Neural cell (in vitro differentiated cells): ENCODE measurements at regions not wholly inside any gene's neighbourhood (a gene's known extent, or its start where the extent isn't known, plus 50 kb on each side); places are given as distances from the start of the nearest gene placed in this dataset.

Experiments
- H2AFZ ChIP-seq: fragments of 200-600, 300-800 bp; sonication (generic), shearing (Covaris generic); 2 replicates; pipeline ENCODE4 v1.6.0; 2014; ENCODE audit warnings: low read depth, mild to moderate bottlenecking, antibody characterized with exemption, low read length, moderate library complexity
- H3F3A ChIP-seq: fragments of 200-600 bp; shearing (Covaris generic); 2 replicates; pipeline ENCODE4 v1.6.1; 2016; ENCODE audit warnings: mild to moderate bottlenecking, moderate library complexity, mixed read lengths, antibody characterized with exemption, low read length; ENCODE audit not compliant: insufficient read depth, poor library complexity, severe bottlenecking
- H3K27ac ChIP-seq: fragments of 200-600, 300-800 bp; sonication (generic), shearing (Covaris generic); 2 replicates; pipeline ENCODE4 v1.5.1; 2014; ENCODE audit warnings: mild to moderate bottlenecking, low read length, moderate library complexity
- H3K27me3 ChIP-seq: fragments of 300-800, 200-600 bp; sonication (generic), shearing (Covaris generic); 2 replicates; pipeline ENCODE4 v1.6.0; 2014; ENCODE audit warnings: mild to moderate bottlenecking, low read depth, low read length, moderate library complexity; ENCODE audit not compliant: insufficient read depth
- H3K36me3 ChIP-seq: fragments of 300-800, 200-600 bp; sonication (generic), shearing (Covaris generic); 2 replicates; pipeline ENCODE4 v1.5.1; 2014; ENCODE audit warnings: mild to moderate bottlenecking, antibody characterized with exemption, low read length, moderate library complexity; ENCODE audit not compliant: insufficient read depth
- H3K4me2 ChIP-seq: fragments of 300-800, 200-600 bp; sonication (generic), shearing (Covaris generic); 2 replicates; pipeline ENCODE4 v1.6.0; 2014; ENCODE audit warnings: mild to moderate bottlenecking, low read length
- H3K4me3 ChIP-seq: fragments of 300-800, 200-600 bp; sonication (generic), shearing (Covaris generic); 2 replicates; pipeline ENCODE4 v1.5.1; 2014; ENCODE audit warnings: mild to moderate bottlenecking, low read length, moderate library complexity
- H3K79me2 ChIP-seq: fragments of 200-600 bp; shearing (Covaris generic); replicated peaks from 2 replicates; pipeline ENCODE4 v1.6.0; 2014; ENCODE audit warnings: mild to moderate bottlenecking, low read length, moderate library complexity; ENCODE audit not compliant: insufficient read depth
- H3K9ac ChIP-seq: fragments of 300-800, 200-600 bp; sonication (generic), shearing (Covaris generic); 2 replicates; pipeline ENCODE4 v1.6.1; 2016; ENCODE audit warnings: mild to moderate bottlenecking, low read length, mixed read lengths
- H3K9me2 ChIP-seq: fragments of 200-600 bp; shearing (Covaris generic); 2 replicates; pipeline ENCODE4 v1.6.1; 2016; ENCODE audit warnings: mild to moderate bottlenecking, low read length, mixed read lengths; ENCODE audit not compliant: insufficient read depth
- H3K9me3 ChIP-seq: fragments of 200-600, 300-800 bp; sonication (generic), shearing (Covaris generic); 2 replicates; pipeline ENCODE4 v1.6.1; 2016; ENCODE audit warnings: mild to moderate bottlenecking, mixed run types, low read length, moderate library complexity, mixed read lengths
- H4K20me1 ChIP-seq: fragments of 200-600 bp; shearing (Covaris generic); 2 replicates; pipeline ENCODE4 v1.6.1; 2016; ENCODE audit warnings: mild to moderate bottlenecking, mixed run types; ENCODE audit not compliant: insufficient read depth
- EP300 ChIP-seq: fragments of 450-650 bp; conservative IDR thresholded peaks from 2 replicates; pipeline ENCODE4 v1.6.1; 2014; ENCODE audit warnings: antibody characterized with exemption, mild to moderate bottlenecking, moderate library complexity; ENCODE audit not compliant: poor library complexity, severe bottlenecking
- EZH2 ChIP-seq: fragments of 200-600, 300-800 bp; shearing (Covaris generic), sonication (generic); IDR thresholded peaks from 2 replicates; pipeline ENCODE4 v1.6.1; 2014; ENCODE audit warnings: antibody characterized with exemption, low read length, borderline replicate concordance, mild to moderate bottlenecking; ENCODE audit not compliant: insufficient read depth, poor library complexity, severe bottlenecking
- MXI1 ChIP-seq: fragments of 450-650 bp; conservative IDR thresholded peaks from 2 replicates; pipeline ENCODE4 v1.6.1; 2014; ENCODE audit warnings: antibody characterized with exemption, mild to moderate bottlenecking; ENCODE audit not compliant: poor library complexity, severe bottlenecking
- POLR2AphosphoS5 ChIP-seq: IDR thresholded peaks from 2 replicates; pipeline ENCODE4 v1.6.1; 2012
- RAD21 ChIP-seq: fragments of 450-650 bp; conservative IDR thresholded peaks from 2 replicates; pipeline ENCODE4 v1.6.1; 2014; ENCODE audit warnings: antibody characterized with exemption, mild to moderate bottlenecking, moderate library complexity
- SMC3 ChIP-seq: fragments of 450-650 bp; conservative IDR thresholded peaks from 2 replicates; pipeline ENCODE4 v1.6.1; 2014; ENCODE audit warnings: antibody characterized with exemption, mild to moderate bottlenecking, moderate library complexity; ENCODE audit not compliant: poor library complexity
- TAF1 ChIP-seq: IDR thresholded peaks from 2 replicates; pipeline ENCODE4 v1.6.1; 2012; ENCODE audit warnings: low read depth
- TF ChIP-seq, protein P1 (sequence below): IDR thresholded peaks from 2 replicates; pipeline ENCODE4 v1.6.1; 2012; ENCODE audit warnings: borderline replicate concordance
- TF ChIP-seq, protein P2 (sequence below): fragments of 450-650 bp; IDR thresholded peaks from 2 replicates; pipeline ENCODE4 v1.5.1; 2014; ENCODE audit warnings: antibody characterized with exemption, mild to moderate bottlenecking, moderate library complexity; ENCODE audit not compliant: poor library complexity, severe bottlenecking

DNA sequence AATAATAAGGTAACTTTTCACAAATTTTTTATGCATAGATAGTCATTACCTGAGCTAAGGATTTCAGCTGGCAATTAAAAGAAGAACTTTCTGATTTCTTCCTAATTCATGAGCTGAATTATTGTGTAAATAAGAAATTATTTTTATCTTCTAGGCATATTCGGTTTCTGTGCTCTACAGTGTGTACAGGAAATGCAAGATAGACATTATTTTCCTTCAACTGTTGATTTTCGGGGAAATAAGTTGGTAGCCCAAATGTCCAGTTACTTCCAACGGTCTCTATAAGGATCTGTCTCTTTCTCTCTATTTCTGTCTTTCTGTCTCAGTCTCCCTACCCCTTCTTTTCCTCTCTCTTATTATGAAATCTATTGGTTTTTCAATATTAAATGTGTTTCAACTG lies 137.3 kb upstream of the CLNK start:
- Histone ChIP-seq H3K9me2 (no peaks in the 10 kb centered on the region), H3K27me3 (no peaks in the 10 kb centered on the region), H3K4me3 (no peak overlapping the region), H3K9ac (no peak overlapping the region), H3K9me3 (no peaks in the 10 kb centered on the region), H4K20me1 (no peaks in the 10 kb centered on the region), H3K4me2 (no peak overlapping the region), H3K36me3 (no peaks in the 10 kb centered on the region), H3K79me2 (no peaks in the 10 kb centered on the region), H3K27ac (no peak overlapping the region), H3F3A (no peaks in the 10 kb centered on the region), H2AFZ (no peak overlapping the region)
- TF ChIP-seq, protein P1, sequence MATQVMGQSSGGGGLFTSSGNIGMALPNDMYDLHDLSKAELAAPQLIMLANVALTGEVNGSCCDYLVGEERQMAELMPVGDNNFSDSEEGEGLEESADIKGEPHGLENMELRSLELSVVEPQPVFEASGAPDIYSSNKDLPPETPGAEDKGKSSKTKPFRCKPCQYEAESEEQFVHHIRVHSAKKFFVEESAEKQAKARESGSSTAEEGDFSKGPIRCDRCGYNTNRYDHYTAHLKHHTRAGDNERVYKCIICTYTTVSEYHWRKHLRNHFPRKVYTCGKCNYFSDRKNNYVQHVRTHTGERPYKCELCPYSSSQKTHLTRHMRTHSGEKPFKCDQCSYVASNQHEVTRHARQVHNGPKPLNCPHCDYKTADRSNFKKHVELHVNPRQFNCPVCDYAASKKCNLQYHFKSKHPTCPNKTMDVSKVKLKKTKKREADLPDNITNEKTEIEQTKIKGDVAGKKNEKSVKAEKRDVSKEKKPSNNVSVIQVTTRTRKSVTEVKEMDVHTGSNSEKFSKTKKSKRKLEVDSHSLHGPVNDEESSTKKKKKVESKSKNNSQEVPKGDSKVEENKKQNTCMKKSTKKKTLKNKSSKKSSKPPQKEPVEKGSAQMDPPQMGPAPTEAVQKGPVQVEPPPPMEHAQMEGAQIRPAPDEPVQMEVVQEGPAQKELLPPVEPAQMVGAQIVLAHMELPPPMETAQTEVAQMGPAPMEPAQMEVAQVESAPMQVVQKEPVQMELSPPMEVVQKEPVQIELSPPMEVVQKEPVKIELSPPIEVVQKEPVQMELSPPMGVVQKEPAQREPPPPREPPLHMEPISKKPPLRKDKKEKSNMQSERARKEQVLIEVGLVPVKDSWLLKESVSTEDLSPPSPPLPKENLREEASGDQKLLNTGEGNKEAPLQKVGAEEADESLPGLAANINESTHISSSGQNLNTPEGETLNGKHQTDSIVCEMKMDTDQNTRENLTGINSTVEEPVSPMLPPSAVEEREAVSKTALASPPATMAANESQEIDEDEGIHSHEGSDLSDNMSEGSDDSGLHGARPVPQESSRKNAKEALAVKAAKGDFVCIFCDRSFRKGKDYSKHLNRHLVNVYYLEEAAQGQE, result no peak
- TF ChIP-seq, protein P2, sequence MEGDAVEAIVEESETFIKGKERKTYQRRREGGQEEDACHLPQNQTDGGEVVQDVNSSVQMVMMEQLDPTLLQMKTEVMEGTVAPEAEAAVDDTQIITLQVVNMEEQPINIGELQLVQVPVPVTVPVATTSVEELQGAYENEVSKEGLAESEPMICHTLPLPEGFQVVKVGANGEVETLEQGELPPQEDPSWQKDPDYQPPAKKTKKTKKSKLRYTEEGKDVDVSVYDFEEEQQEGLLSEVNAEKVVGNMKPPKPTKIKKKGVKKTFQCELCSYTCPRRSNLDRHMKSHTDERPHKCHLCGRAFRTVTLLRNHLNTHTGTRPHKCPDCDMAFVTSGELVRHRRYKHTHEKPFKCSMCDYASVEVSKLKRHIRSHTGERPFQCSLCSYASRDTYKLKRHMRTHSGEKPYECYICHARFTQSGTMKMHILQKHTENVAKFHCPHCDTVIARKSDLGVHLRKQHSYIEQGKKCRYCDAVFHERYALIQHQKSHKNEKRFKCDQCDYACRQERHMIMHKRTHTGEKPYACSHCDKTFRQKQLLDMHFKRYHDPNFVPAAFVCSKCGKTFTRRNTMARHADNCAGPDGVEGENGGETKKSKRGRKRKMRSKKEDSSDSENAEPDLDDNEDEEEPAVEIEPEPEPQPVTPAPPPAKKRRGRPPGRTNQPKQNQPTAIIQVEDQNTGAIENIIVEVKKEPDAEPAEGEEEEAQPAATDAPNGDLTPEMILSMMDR, result no peak
- no peak for TF ChIP-seq SMC3
- TF ChIP-seq EP300, result no peak
- no peak for TF ChIP-seq TAF1
- no peak for TF ChIP-seq MXI1
- TF ChIP-seq EZH2, result no peak
- no peak for TF ChIP-seq RAD21
- no peak for TF ChIP-seq POLR2AphosphoS5

DNA sequence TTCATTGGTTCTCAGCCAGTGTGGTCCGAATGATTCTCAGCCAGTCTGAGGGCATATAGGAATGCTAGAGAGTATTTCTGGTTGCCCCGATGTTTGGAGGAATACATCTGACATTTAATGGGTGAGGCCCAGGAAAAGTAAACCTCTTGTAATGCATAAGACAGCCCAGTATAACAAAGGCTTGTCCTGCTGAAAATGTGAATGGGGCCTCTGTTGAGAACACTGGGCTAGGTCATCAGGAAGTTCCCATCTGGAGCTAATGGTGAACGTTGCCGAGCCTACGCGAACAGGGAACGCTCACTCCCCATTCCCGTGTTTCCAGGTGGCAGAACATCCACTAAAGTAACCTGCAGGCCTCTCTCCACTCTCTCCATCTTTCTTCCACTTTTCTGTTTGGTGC lies 132.0 kb upstream of the CLNK start:
- H3F3A ChIP-seq, result no peaks in the 10 kb centered on the region
- no peak overlapping the region for H3K9ac ChIP-seq
- no peaks in the 10 kb centered on the region for H3K79me2 ChIP-seq
- H3K36me3 ChIP-seq, result no peaks in the 10 kb centered on the region
- no peak overlapping the region for H3K27ac ChIP-seq
- H3K4me3 ChIP-seq, result no peak overlapping the region
- H4K20me1 ChIP-seq, result no peaks in the 10 kb centered on the region
- H3K27me3 ChIP-seq, result no peaks in the 10 kb centered on the region
- H3K9me3 ChIP-seq, result no peaks in the 10 kb centered on the region
- no peak overlapping the region for H3K4me2 ChIP-seq
- H3K9me2 ChIP-seq, result no peaks in the 10 kb centered on the region
- no peak overlapping the region for H2AFZ ChIP-seq
- TF ChIP-seq TAF1, result no peak
- TF ChIP-seq, protein P2, result no peak
- TF ChIP-seq, protein P1, result no peak
- no peak for TF ChIP-seq MXI1
- no peak for TF ChIP-seq POLR2AphosphoS5
- no peak for TF ChIP-seq RAD21
- TF ChIP-seq EZH2, result no peak
- no peak for TF ChIP-seq SMC3
- no peak for TF ChIP-seq EP300
